Amygdala (tissue), 56 donors: ENCODE measurements at regions not wholly inside any gene's neighbourhood (a gene's known extent, or its start where the extent isn't known, plus 50 kb on each side); places are given as distances from the start of the nearest gene placed in this dataset.
A peak's percentile ranks its signal among the peaks of the same experiment; 100 is the strongest.
"Not testable (repeated sequence)": the region's sequence is repeated elsewhere in the genome, so short reads cannot be mapped to it uniquely, and the experiment has no call there.

Experiments
- DNase-seq, 56 donors: peaks; one replicate each; lab custom pipeline; 2025; lab: John Stamatoyannopoulos, UW

- no peak for DNase-seq
Measured at GRCh38 chr4:138113819-138114400, 128.2 kb downstream of the SLC7A11 start.

DNA sequence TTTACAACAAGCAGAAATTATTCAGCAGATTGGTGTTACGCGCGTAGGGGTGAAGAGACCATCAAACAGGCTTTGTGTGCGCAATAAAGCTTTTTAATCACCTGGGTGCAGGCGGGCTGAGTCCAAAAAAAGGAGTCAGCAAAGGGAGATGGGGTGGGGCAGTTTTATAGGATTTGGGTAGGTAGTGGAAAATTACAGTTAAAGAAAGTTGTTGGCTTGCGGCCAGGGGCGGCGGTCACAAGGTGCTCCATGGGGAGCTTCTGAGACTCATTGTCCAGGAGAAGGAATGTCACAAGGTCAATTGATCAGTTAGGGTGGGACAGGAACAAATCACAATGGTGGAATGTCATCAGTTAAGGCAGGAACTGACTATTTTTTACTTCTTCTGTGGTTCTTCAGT lies 129.3 kb downstream of the SLC7A11 start:
- not testable (repeated sequence) for DNase-seq

- DNase-seq: no peak
Measured at GRCh38 chr4:138112389-138112788, 129.8 kb downstream of the SLC7A11 start.

DNA sequence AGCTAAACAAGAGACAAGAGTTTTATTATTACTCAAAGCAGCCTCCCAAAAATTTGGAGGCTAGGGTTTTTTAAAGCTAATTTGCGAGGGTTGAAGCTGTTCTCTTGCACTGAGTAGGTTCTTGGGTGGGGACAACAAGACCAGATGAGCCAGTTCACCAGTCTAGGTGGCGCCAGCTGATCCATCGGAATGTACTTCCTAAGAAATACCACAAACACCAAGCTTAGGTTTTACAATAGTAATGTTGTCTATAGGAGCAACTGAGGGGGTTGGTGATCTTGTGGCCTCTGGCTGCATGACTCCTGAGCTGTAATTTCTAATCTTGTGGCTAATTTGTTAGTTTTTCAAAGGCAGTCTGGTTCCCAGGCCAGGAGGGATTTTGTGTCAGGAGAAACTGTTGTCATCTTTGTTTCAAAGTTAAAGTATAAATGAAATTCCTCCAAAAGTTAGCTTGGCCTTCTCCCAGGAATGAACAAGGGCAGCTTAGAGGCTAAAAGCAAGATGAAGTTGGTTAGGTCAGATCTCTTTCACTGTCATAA lies 130.6 kb downstream of the SLC7A11 start:
- DNase-seq: no peak

- DNase-seq: no peak
Measured at GRCh38 chr4:138110815-138111214, 131.3 kb downstream of the SLC7A11 start.

- no peak for DNase-seq
Measured at GRCh38 chr4:138107023-138107422, 135.1 kb downstream of the SLC7A11 start.

DNA sequence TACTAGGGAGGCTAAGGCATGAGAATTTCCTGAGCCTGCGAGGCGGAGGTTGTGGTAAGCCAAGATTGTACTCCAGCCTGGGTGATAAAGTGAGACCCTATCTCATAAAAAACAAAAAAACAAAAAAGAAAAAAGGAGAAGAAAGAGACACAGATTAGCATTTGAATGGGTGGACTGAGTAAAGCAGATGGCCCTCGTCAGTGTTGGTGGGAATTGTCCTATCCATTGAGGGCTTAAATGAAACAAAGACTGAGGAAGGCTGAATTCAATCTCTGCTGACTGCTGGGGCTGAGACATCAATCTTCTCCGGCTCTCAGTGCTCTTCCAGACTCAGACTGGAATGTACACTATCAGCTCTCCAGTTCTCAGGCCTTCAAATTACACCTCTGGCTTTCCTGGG lies 136.8 kb downstream of the SLC7A11 start:
- no peak for DNase-seq

DNA sequence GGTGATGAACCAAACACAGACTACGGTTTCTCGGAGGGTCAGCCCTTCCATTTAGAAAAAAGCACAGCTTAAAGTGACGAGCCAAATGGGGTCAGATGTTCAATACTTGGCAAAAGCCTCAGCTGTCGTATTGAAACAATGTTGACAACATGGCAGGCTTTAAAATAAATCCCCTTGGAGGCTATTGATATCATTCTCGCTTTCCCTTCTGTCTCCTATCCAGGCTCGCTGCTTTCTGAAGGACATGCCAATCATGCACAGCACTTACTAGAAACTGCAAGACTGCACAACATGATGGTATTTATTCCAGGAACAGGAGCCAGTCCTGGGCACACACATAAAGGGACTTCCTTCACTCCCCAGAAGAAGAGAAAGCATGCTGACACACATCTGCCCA lies 137.9 kb downstream of the SLC7A11 start:
- DNase-seq: peak in 2 of 56 donors; percentile 8 to 27

DNA sequence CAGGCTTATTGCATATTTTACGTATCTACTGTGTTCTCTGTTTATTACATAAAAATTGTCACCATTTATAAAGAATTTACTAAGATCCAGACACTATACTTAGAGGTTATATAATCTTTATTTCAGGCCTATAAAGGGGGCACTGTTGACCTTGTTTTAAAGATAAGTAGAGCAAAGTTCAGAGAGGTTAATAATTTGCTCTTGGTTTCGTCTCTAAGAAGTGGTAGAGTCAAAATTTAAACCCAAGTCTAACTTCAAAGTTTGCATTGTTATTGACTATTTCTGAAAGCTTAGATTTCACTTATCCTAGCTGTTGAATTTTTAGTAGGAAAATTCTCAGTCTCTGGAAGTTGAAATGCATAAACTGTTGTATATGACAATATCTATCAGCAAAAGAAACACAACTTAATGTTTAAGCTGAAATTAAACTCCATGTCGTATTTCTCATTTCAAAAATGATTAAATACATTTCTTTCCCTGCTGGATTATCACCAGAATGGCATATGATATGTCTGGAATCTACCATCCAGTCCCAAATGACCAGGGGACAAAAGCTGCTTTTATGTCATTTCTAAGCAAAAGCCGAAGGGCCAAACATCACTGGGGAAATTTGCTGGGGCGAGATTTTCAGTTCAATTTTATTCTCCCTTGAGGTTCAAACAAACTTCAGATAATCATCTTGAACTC lies 138.4 kb downstream of the SLC7A11 start:
- no peak for DNase-seq

DNA sequence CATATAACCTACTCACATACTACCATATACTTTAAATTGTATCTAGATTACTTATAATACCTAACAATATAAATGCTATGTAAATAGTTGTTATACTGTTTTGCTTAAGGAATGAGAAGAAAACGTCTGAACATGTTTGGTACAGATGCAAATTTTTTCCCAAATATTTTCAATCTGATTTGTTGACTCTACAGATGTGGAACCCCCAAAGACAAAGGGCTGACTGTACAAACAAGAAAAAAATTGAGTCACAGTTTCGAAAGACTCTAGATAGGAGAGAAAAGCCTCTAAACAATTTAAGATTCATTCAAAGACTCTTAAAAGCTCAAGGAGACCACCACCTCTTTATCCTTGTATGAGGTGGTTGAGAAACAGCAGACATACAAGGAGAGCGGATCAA lies 142.8 kb downstream of the SLC7A11 start:
- DNase-seq: no peak

DNA sequence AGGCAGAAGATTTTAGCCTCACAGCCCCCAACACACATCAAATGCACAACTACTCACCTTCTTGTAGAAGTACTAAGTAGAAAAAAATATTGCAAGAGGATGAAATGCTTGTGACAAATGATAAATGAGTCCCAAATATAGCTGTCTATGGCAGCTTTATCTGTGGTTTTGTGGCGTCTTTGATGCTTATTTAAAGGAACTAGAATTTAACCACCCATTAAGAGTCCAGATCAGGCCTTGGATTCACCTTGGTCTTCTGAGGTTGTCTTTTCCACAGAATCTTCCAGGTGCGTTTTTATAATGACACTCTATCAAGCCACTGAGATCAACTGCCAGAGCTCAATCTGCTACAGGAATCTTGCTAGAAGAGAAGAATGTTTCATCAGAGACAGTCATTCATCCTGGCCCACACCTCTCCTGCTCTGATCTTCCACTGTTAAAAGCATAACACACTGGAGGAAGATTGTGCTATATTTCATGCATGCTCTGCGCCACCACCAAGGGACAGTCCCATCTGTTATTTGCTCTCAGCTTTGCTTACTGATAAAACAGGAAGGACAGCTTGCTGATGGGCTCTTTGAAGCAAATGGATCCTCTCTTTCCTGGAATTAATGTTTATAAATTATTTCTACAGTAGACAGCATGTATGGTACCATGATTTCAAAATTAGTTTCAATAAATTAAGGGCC lies 144.1 kb downstream of the SLC7A11 start:
- peak in 2 of 56 donors; percentile 8 to 12 for DNase-seq

DNA sequence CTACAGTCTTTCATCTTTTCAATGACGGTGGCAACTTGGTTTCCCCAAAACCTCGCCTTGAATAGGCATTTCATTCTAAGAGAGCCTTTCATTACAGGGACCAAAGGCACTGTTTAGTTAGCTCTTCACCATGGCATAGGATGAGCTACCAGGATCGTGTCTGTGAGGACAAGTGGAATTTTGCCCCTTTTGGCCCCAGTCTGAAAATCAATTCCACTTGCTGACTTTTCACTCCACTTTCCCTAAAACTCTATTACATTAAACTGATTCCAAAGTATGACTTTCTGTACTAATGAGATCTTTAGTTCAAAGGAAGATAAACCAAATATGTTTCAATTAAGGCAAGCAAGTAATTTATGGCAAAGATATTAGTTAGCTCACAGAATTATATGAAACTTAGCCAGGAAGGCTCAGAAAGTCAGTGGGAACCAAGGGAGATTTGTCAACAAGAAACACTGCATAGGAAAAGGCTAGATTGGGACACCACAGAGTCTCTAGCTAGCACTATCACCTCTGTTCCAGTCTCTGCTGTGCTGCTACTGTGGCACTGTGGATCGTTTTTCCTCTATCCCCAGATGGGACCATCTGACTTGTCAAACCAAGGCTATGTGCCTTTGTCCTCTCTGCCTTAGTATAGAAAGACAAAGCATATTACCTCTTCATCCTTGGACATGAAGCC lies 145.6 kb downstream of the SLC7A11 start:
- DNase-seq: no peak

GRCh38 chr4:138095378-138095777 lies 146.8 kb downstream of the SLC7A11 start:
- DNase-seq: no peak

GRCh38 chr4:138092060-138092459 lies 150.1 kb downstream of the SLC7A11 start:
- DNase-seq: no peak

- no peak for DNase-seq
Measured at GRCh38 chr4:138090918-138091676, 151.1 kb downstream of the SLC7A11 start.

- DNase-seq: peak in 36 of 56 donors; percentile 0 to 82 (median 15)
Measured at GRCh38 chr4:138090150-138090917, 151.8 kb downstream of the SLC7A11 start.

GRCh38 chr4:138088449-138089208 lies 153.5 kb downstream of the SLC7A11 start:
- no peak for DNase-seq

DNA sequence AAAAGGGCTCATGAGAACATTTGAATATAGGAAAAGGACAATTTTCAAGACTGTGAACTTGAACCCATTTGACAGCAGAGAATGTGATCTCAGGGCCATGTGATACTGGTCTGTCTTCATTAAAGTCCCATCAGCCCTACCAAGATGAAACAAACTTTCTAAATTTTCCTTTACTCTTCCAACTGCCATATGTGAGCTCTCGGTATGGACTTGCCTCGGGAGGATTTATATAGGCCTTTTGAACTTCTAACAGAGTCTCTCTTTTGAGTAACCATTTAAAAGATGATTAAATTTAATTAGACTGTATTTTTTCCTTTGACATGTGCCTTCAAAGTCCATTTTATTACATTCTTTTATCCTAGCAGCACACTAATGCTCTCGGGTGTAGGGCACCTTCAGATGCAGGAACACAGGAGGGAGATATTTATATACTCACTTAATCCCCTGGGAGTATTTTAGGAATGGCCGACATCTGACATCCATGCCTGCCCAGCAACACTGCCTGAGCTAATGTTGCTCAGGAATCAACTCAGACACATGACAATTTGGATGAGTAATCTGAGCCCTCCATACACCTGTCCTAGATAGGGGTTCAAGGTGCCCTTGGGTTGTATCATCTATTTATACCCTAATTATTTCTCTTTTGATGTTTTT lies 155.0 kb downstream of the SLC7A11 start:
- DNase-seq: no peak
